Trophoblast cell (in vitro differentiated cells and primary cell): ENCODE measurements at regions not wholly inside any gene's neighbourhood (a gene's known extent, or its start where the extent isn't known, plus 50 kb on each side); places are given as distances from the start of the nearest gene placed in this dataset.

Source experiments
- DNase-seq, 2 donors: peaks; one replicate each; pipeline ENCODE4 v3.0.0-alpha.2; 2016
- H2AFZ ChIP-seq: 2 replicates; pipeline ENCODE4 v1.6.1; 2013; ENCODE audit warnings: low read length, moderate library complexity, mild to moderate bottlenecking; ENCODE audit not compliant: insufficient read depth, poor library complexity
- H2AK5ac ChIP-seq: 2 replicates; pipeline ENCODE4 v1.6.1; 2013; ENCODE audit warnings: mild to moderate bottlenecking, low read length
- H2BK120ac ChIP-seq: 2 replicates; pipeline ENCODE4 v1.6.1; 2013; ENCODE audit warnings: low read length, mild to moderate bottlenecking, moderate library complexity; ENCODE audit not compliant: insufficient read depth, poor library complexity
- H2BK12ac ChIP-seq: 2 replicates; pipeline ENCODE4 v1.6.1; 2013; ENCODE audit warnings: mild to moderate bottlenecking, low read length, moderate library complexity
- H2BK5ac ChIP-seq: 2 replicates; pipeline ENCODE4 v1.6.1; 2013; ENCODE audit warnings: low read length, low read depth, moderate library complexity, mild to moderate bottlenecking; ENCODE audit not compliant: poor library complexity
- H3K14ac ChIP-seq: 2 replicates; pipeline ENCODE4 v1.6.1; 2013; ENCODE audit warnings: mild to moderate bottlenecking, low read length
- H3K18ac ChIP-seq: 2 replicates; pipeline ENCODE4 v1.6.1; 2013; ENCODE audit warnings: mild to moderate bottlenecking, low read length
- H3K23ac ChIP-seq: 2 replicates; pipeline ENCODE4 v1.6.1; 2013; ENCODE audit warnings: low read length
- H3K27ac ChIP-seq: 2 replicates; pipeline ENCODE4 v1.5.1; 2013; ENCODE audit warnings: low read depth, mild to moderate bottlenecking, inconsistent platforms, low read length, moderate library complexity
- H3K27me3 ChIP-seq: 2 replicates; pipeline ENCODE4 v1.6.1; 2013; ENCODE audit warnings: inconsistent platforms, mild to moderate bottlenecking, low read length, moderate library complexity; ENCODE audit not compliant: insufficient read depth
- H3K36me3 ChIP-seq, 2 experiments: 1 replicate in 1 of 2; 2 replicates in 1 of 2; pipeline ENCODE4 v1.6.1; 2013; ENCODE audit warnings: low read length in 2 of 2, mild to moderate bottlenecking in 2 of 2, moderate library complexity in 1 of 2; ENCODE audit not compliant: insufficient read depth in 2 of 2, control insufficient read depth in 1 of 2
- H3K4ac ChIP-seq: 2 replicates; pipeline ENCODE4 v1.6.1; 2013; ENCODE audit warnings: low read depth, mild to moderate bottlenecking, low read length, moderate library complexity
- H3K4me1 ChIP-seq, 2 experiments: 1 replicate in 1 of 2; 2 replicates in 1 of 2; pipeline ENCODE4 v1.6.1; 2013; ENCODE audit warnings: low read length in 2 of 2, mild to moderate bottlenecking in 2 of 2, moderate library complexity in 1 of 2; ENCODE audit not compliant: insufficient read depth in 2 of 2, control insufficient read depth in 1 of 2
- H3K4me2 ChIP-seq: 2 replicates; pipeline ENCODE4 v1.6.1; 2013; ENCODE audit warnings: inconsistent platforms, mild to moderate bottlenecking, low read length, moderate library complexity
- H3K4me3 ChIP-seq: 2 replicates; pipeline ENCODE4 v1.5.1; 2013; ENCODE audit warnings: mild to moderate bottlenecking, low read depth, low read length, inconsistent platforms
- H3K79me1 ChIP-seq: one replicate; pipeline ENCODE4 v1.6.1; 2013; ENCODE audit warnings: low read length
- H3K79me2 ChIP-seq: 2 replicates; pipeline ENCODE4 v1.6.1; 2013; ENCODE audit warnings: low read length, mild to moderate bottlenecking; ENCODE audit not compliant: control insufficient read depth, insufficient read depth, poor library complexity
- H3K9ac ChIP-seq: 2 replicates; pipeline ENCODE4 v1.6.1; 2013; ENCODE audit warnings: mild to moderate bottlenecking, low read length
- H3K9me3 ChIP-seq: 2 replicates; pipeline ENCODE4 v1.6.1; 2013; ENCODE audit warnings: low read depth, mild to moderate bottlenecking, control low read depth, inconsistent platforms, low read length; ENCODE audit not compliant: insufficient read depth
- H4K12ac ChIP-seq: 2 replicates; pipeline ENCODE4 v1.6.1; 2013; ENCODE audit warnings: low read depth, mild to moderate bottlenecking, low read length, moderate library complexity
- H4K8ac ChIP-seq: 2 replicates; pipeline ENCODE4 v1.6.1; 2013; ENCODE audit warnings: low read depth, mild to moderate bottlenecking, low read length, moderate library complexity
- H4K91ac ChIP-seq: one replicate; pipeline ENCODE4 v1.6.1; 2013; ENCODE audit warnings: low read depth, mild to moderate bottlenecking, low read length, moderate library complexity
- WGBS: extraction: QIAGEN DNeasy Blood & Tissue Kit; methylation state at CpG from one replicate; pipeline ENCODE4 v1.1.7; 2013; ENCODE audit warnings: missing lambda C conversion rate; ENCODE audit not compliant: insufficient read length, insufficient coverage; ENCODE audit errors: extremely low coverage; 5-methylcytosine and 5-hydroxymethylcytosine counted together

GRCh38 chr6:14444295-14444972, 326.9 kb downstream of the CD83 start:
- H3K27ac ChIP-seq = no peak overlapping the region
- no peak overlapping the region for H4K12ac ChIP-seq
- H3K4me2 ChIP-seq = no peak overlapping the region
- no peaks in the 10 kb centered on the region for H3K79me2 ChIP-seq
- H2AK5ac ChIP-seq = no peak overlapping the region
- H2AFZ ChIP-seq = no peak overlapping the region
- H3K27me3 ChIP-seq = no peaks in the 10 kb centered on the region
- no peak overlapping the region for H3K23ac ChIP-seq
- no peak overlapping the region for H2BK120ac ChIP-seq
- no peak overlapping the region for H3K14ac ChIP-seq
- no peak overlapping the region for H3K18ac ChIP-seq
- H2BK5ac ChIP-seq = no peak overlapping the region
- H3K9ac ChIP-seq = no peak overlapping the region
- no CpG with 5 or more reads among the region's 3 CpGs for WGBS
- no peaks in the 10 kb centered on the region for H3K9me3 ChIP-seq
- no peaks in the 10 kb centered on the region for H3K79me1 ChIP-seq
- no peak overlapping the region for H2BK12ac ChIP-seq
- no peak overlapping the region for H4K8ac ChIP-seq
- DNase-seq = no peak
- H3K4ac ChIP-seq = no peak overlapping the region
- H4K91ac ChIP-seq = no peak overlapping the region
- peaks cover 0 to 3% of the 10 kb centered on the region in 2 experiments for H3K4me1 ChIP-seq
- H3K36me3 ChIP-seq = no peaks in the 10 kb centered on the region
- H3K4me3 ChIP-seq = no peak overlapping the region

GRCh38 chr6:14447240-14447639, 329.7 kb downstream of the CD83 start:
- no peaks in the 10 kb centered on the region for H3K36me3 ChIP-seq
- H2BK120ac ChIP-seq = no peak overlapping the region
- no peak overlapping the region for H3K4me3 ChIP-seq
- H4K12ac ChIP-seq = no peak overlapping the region
- H3K23ac ChIP-seq = no peak overlapping the region
- H2BK12ac ChIP-seq = no peak overlapping the region
- no peak overlapping the region for H3K9ac ChIP-seq
- no peak overlapping the region for H3K18ac ChIP-seq
- no peak overlapping the region for H3K4me2 ChIP-seq
- H3K4ac ChIP-seq = no peak overlapping the region
- H3K79me2 ChIP-seq = no peaks in the 10 kb centered on the region
- peak in 1 of 2 donors; percentile 52 for DNase-seq
- WGBS = no CpG with 5 or more reads among the region's 2 CpGs
- H3K27me3 ChIP-seq = no peaks in the 10 kb centered on the region
- H4K91ac ChIP-seq = no peak overlapping the region
- no peak overlapping the region for H3K27ac ChIP-seq
- no peaks in the 10 kb centered on the region for H3K79me1 ChIP-seq
- H4K8ac ChIP-seq = no peak overlapping the region
- H2BK5ac ChIP-seq = no peak overlapping the region
- no peaks in the 10 kb centered on the region for H3K9me3 ChIP-seq
- peaks cover 0 to 3% of the 10 kb centered on the region in 2 experiments for H3K4me1 ChIP-seq
- no peak overlapping the region for H2AK5ac ChIP-seq
- H2AFZ ChIP-seq = no peak overlapping the region
- H3K14ac ChIP-seq = no peak overlapping the region

- Histone ChIP-seq H3K4me1 (peaks cover 0 to 5% of the 10 kb centered on the region in 2 experiments), H2AK5ac (no peak overlapping the region), H3K4ac (no peak overlapping the region), H3K27ac (no peak overlapping the region), H3K9ac (no peak overlapping the region), H4K8ac (no peak overlapping the region), H2BK12ac (no peak overlapping the region), H3K9me3 (no peaks in the 10 kb centered on the region), H3K14ac (no peak overlapping the region), H3K23ac (no peak overlapping the region), H3K36me3 (no peaks in the 10 kb centered on the region), H3K27me3 (no peaks in the 10 kb centered on the region), H4K12ac (no peak overlapping the region), H3K79me1 (no peaks in the 10 kb centered on the region), H2AFZ (no peak overlapping the region), H3K4me2 (no peak overlapping the region), H3K18ac (no peak overlapping the region), H3K4me3 (no peak overlapping the region), H2BK120ac (no peak overlapping the region), H4K91ac (no peak overlapping the region), H2BK5ac (no peak overlapping the region), H3K79me2 (no peaks in the 10 kb centered on the region)
- no CpG with 5 or more reads among the region's 1 CpG for WGBS
- no peak for DNase-seq
Observed at GRCh38 chr6:14448246-14448645, 330.7 kb downstream of the CD83 start.

- no peak overlapping the region for H3K4ac ChIP-seq
- no peak overlapping the region for H4K8ac ChIP-seq
Observed at GRCh38 chr6:14450133-14450504, 332.5 kb downstream of the CD83 start.

More at GRCh38 chr6:14450133-14450504, 332.5 kb downstream of the CD83 start:
- Histone ChIP-seq H3K4me1 (peaks cover 0 to 5% of the 10 kb centered on the region in 2 experiments), H3K36me3 (no peaks in the 10 kb centered on the region), H2AK5ac (no peak overlapping the region), H3K14ac (no peak overlapping the region), H3K79me2 (no peaks in the 10 kb centered on the region), H3K9ac (no peak overlapping the region), H3K4me2 (no peak overlapping the region), H3K4me3 (no peak overlapping the region), H3K27ac (no peak overlapping the region), H3K9me3 (no peaks in the 10 kb centered on the region), H3K79me1 (no peaks in the 10 kb centered on the region), H3K18ac (no peak overlapping the region), H4K91ac (no peak overlapping the region), H2BK120ac (no peak overlapping the region), H3K23ac (no peak overlapping the region), H2AFZ (no peak overlapping the region), H3K27me3 (no peaks in the 10 kb centered on the region), H4K12ac (no peak overlapping the region), H2BK5ac (no peak overlapping the region), H2BK12ac (no peak overlapping the region)
- DNase-seq = no peak
- 100% methylated on average over 1 of the region's 12 CpGs for WGBS
